H9 (cell line): ENCODE measurements at regions not wholly inside any gene's neighbourhood (a gene's known extent, or its start where the extent isn't known, plus 50 kb on each side); places are given as distances from the start of the nearest gene placed in this dataset.
A peak's percentile ranks its signal among the peaks of the same experiment; 100 is the strongest.

Experiments
- DNase-seq: peaks from one replicate; pipeline ENCODE4 v3.0.0-alpha.2; 2017
- H2AFZ ChIP-seq: one replicate; pipeline ENCODE4 v1.6.1; 2013; ENCODE audit warnings: mild to moderate bottlenecking, low read length, control low read depth, moderate library complexity
- H2AK5ac ChIP-seq: 2 replicates; pipeline ENCODE4 v1.6.1; 2013; ENCODE audit warnings: low read length, control low read depth, mixed read lengths; ENCODE audit not compliant: insufficient read length
- H2BK120ac ChIP-seq: one replicate; pipeline ENCODE4 v1.6.1; 2013; ENCODE audit warnings: low read depth, mild to moderate bottlenecking, low read length, control low read depth, inconsistent platforms; ENCODE audit not compliant: poor library complexity, severe bottlenecking
- H2BK12ac ChIP-seq: 2 replicates; pipeline ENCODE4 v1.6.1; 2013; ENCODE audit warnings: low read length, control low read depth, mixed read lengths, low read depth; ENCODE audit not compliant: insufficient read length
- H2BK15ac ChIP-seq: 2 replicates; pipeline ENCODE4 v1.6.1; 2013; ENCODE audit warnings: low read depth, low read length, control low read depth
- H2BK20ac ChIP-seq: one replicate; pipeline ENCODE4 v1.6.1; 2013; ENCODE audit warnings: low read depth, mild to moderate bottlenecking, low read length, control low read depth, inconsistent platforms; ENCODE audit not compliant: poor library complexity, severe bottlenecking
- H2BK5ac ChIP-seq: 2 replicates; pipeline ENCODE4 v1.6.1; 2013; ENCODE audit warnings: low read length, control low read depth, mixed read lengths; ENCODE audit not compliant: insufficient read length
- H3K14ac ChIP-seq: 2 replicates; pipeline ENCODE4 v1.6.1; 2013; ENCODE audit warnings: low read length, control low read depth; ENCODE audit not compliant: insufficient read depth
- H3K18ac ChIP-seq: 2 replicates; pipeline ENCODE4 v1.6.1; 2013; ENCODE audit warnings: low read depth, mild to moderate bottlenecking, mixed read lengths, low read length, control low read depth; ENCODE audit not compliant: insufficient read length
- H3K23ac ChIP-seq: 2 replicates; pipeline ENCODE4 v1.6.1; 2013; ENCODE audit warnings: low read length, control low read depth, mixed read lengths, low read depth; ENCODE audit not compliant: insufficient read length
- H3K23me2 ChIP-seq: 2 replicates; pipeline ENCODE4 v1.6.1; 2013; ENCODE audit warnings: low read depth, mild to moderate bottlenecking, mixed read lengths, low read length, control low read depth; ENCODE audit not compliant: insufficient read length, poor library complexity, severe bottlenecking
- H3K27ac ChIP-seq: 2 replicates; pipeline ENCODE4 v1.5.1; 2013; ENCODE audit warnings: low read length, control low read depth, mixed read lengths, low read depth; ENCODE audit not compliant: insufficient read length
- H3K27me3 ChIP-seq: 2 replicates; pipeline ENCODE4 v1.6.1; 2013; ENCODE audit warnings: low read length, control low read depth, inconsistent platforms; ENCODE audit not compliant: insufficient read depth
- H3K4ac ChIP-seq: 2 replicates; pipeline ENCODE4 v1.6.1; 2013; ENCODE audit warnings: low read depth, mild to moderate bottlenecking, control low read depth, inconsistent platforms, low read length, moderate library complexity
- H3K4me1 ChIP-seq: 2 replicates; pipeline ENCODE4 v1.6.1; 2013; ENCODE audit warnings: low read length, control low read depth, inconsistent platforms; ENCODE audit not compliant: insufficient read depth
- H3K4me2 ChIP-seq: 2 replicates; pipeline ENCODE4 v1.6.1; 2013; ENCODE audit warnings: low read length, control low read depth, mixed read lengths; ENCODE audit not compliant: insufficient read length, insufficient read depth
- H3K56ac ChIP-seq: 2 replicates; pipeline ENCODE4 v1.6.1; 2013; ENCODE audit warnings: low read depth, mild to moderate bottlenecking, mixed read lengths, low read length, control low read depth; ENCODE audit not compliant: insufficient read length
- H3K79me1 ChIP-seq: 2 replicates; pipeline ENCODE4 v1.6.1; 2013; ENCODE audit warnings: low read depth, mild to moderate bottlenecking, moderate library complexity, low read length, control low read depth, inconsistent platforms; ENCODE audit not compliant: insufficient read depth, poor library complexity, severe bottlenecking
- H3K79me2 ChIP-seq: 2 replicates; pipeline ENCODE4 v1.6.1; 2013; ENCODE audit warnings: low read length, control low read depth, inconsistent platforms; ENCODE audit not compliant: insufficient read depth
- H3K9ac ChIP-seq: 2 replicates; pipeline ENCODE4 v1.6.1; 2013; ENCODE audit warnings: low read length, control low read depth, mixed read lengths; ENCODE audit not compliant: insufficient read length; ENCODE audit errors: extremely low read depth
- H3K9me3 ChIP-seq: one replicate; pipeline ENCODE4 v1.6.1; 2013; ENCODE audit warnings: low read depth, low read length, inconsistent platforms; ENCODE audit not compliant: control insufficient read depth
- H3T11ph ChIP-seq: one replicate; pipeline ENCODE4 v1.6.1; 2013; ENCODE audit warnings: mild to moderate bottlenecking, low read length, control low read depth, inconsistent platforms
- H4K20me1 ChIP-seq: one replicate; pipeline ENCODE4 v1.6.1; 2013; ENCODE audit not compliant: control insufficient read depth, insufficient read length, insufficient read depth
- H4K5ac ChIP-seq: 2 replicates; pipeline ENCODE4 v1.6.1; 2013; ENCODE audit warnings: low read depth, mild to moderate bottlenecking, mixed read lengths, low read length, control low read depth; ENCODE audit not compliant: insufficient read length
- H4K8ac ChIP-seq: replicated peaks from 2 replicates; pipeline ENCODE4 v1.6.1; 2013; ENCODE audit warnings: low read length, control low read depth, mixed read lengths, low read depth; ENCODE audit not compliant: insufficient read length
- H4K91ac ChIP-seq: 2 replicates; pipeline ENCODE4 v1.6.1; 2013; ENCODE audit warnings: low read depth, mild to moderate bottlenecking, moderate library complexity, mixed read lengths, low read length, control low read depth; ENCODE audit not compliant: insufficient read length
- H3K27ac Mint-ChIP-seq, 3 experiments: 2 replicates in 2 of 3; 3 replicates in 1 of 3; pipeline ENCODE4 v1.8.0; 2020 to 2021; ENCODE audit warnings: mixed read lengths in 3 of 3, mild to moderate bottlenecking in 1 of 3, moderate library complexity in 1 of 3
- H3K27me3 Mint-ChIP-seq: 2 replicates; pipeline ENCODE4 v1.8.0; 2021; ENCODE audit warnings: low read depth, mild to moderate bottlenecking, moderate library complexity, mixed read lengths
- H3K36me3 Mint-ChIP-seq, 3 experiments: 2 replicates in 2 of 3; 3 replicates in 1 of 3; pipeline ENCODE4 v1.8.0; 2020 to 2021; ENCODE audit warnings: low read depth in 3 of 3, mixed read lengths in 3 of 3; ENCODE audit not compliant: insufficient read depth in 1 of 3
- H3K4me1 Mint-ChIP-seq, 2 experiments: 2 replicates each; pipeline ENCODE4 v1.8.0; 2020; ENCODE audit warnings: mixed read lengths in 2 of 2
- H3K4me3 Mint-ChIP-seq, 2 experiments: 2 replicates in 1 of 2; 3 replicates in 1 of 2; pipeline ENCODE4 v1.8.0; 2020 to 2021; ENCODE audit warnings: mild to moderate bottlenecking in 2 of 2, mixed read lengths in 2 of 2, moderate library complexity in 1 of 2
- H3K9me3 Mint-ChIP-seq, 2 experiments: 2 replicates in 1 of 2; 3 replicates in 1 of 2; pipeline ENCODE4 v1.8.0; 2020; ENCODE audit warnings: mild to moderate bottlenecking in 2 of 2, mixed read lengths in 2 of 2, moderate library complexity in 1 of 2
- WGBS: extraction: QIAGEN DNeasy Blood & Tissue Kit; methylation state at CpG from one replicate; pipeline ENCODE4 v1.1.7; 2013; ENCODE audit warnings: missing lambda C conversion rate, low lambda C conversion rate, mixed read lengths; ENCODE audit not compliant: insufficient read length; ENCODE audit errors: extremely low coverage; 5-methylcytosine and 5-hydroxymethylcytosine counted together
- TF ChIP-seq, protein P1 (sequence below): fragments of 200-600 bp; sonication (generic); conservative IDR thresholded peaks from 3 replicates; pipeline ENCODE4 v1.8.0; 2021; ENCODE audit warnings: antibody characterized with exemption, mild to moderate bottlenecking

DNA sequence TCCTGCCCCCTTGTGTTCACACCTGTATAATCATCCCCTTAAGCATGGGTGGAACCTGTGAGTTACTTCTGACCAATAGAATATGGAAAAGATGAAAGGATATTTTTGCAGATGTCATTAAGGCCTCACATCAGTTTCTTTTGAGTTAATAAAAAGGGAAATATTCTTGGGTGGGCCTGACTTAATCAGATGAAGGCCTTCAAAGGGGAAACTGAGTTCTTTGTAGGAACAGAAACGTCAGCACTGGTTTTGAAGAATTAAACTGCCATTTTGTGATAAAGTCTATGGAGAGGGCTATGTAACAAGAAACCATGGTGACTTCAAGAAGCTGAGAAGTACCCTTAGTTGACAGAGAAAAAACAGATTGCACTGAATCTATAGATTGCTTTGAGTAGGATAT, 168.7 kb upstream of the CNTNAP4 start:
- Histone ChIP-seq H2BK15ac (no peak overlapping the region), H2BK120ac (no peak overlapping the region), H3K9me3 (no peaks in the 10 kb centered on the region), H3K4ac (no peak overlapping the region), H3K27me3 (no peaks in the 10 kb centered on the region), H3T11ph (no peak overlapping the region), H2BK12ac (no peak overlapping the region), H4K5ac (no peak overlapping the region), H3K14ac (no peak overlapping the region), H3K27ac (no peak overlapping the region), H3K79me1 (no peaks in the 10 kb centered on the region), H2AK5ac (no peak overlapping the region), H3K4me1 (no peaks in the 10 kb centered on the region), H3K23ac (no peak overlapping the region), H4K8ac (no peak overlapping the region), H3K56ac (no peak overlapping the region), H4K20me1 (no peaks in the 10 kb centered on the region), H3K18ac (no peak overlapping the region), H3K79me2 (no peaks in the 10 kb centered on the region), H3K4me2 (no peak overlapping the region), H3K23me2 (no peaks in the 10 kb centered on the region), H4K91ac (no peak overlapping the region), H2BK5ac (no peak overlapping the region), H2BK20ac (no peak overlapping the region), H2AFZ (no peak overlapping the region), H3K9ac (no peak overlapping the region)
- Mint-ChIP-seq H3K4me3 (no peak overlapping the region), H3K4me1 (no peaks in the 10 kb centered on the region), H3K27me3 (peaks cover 2% of the 10 kb centered on the region), H3K36me3 (no peaks in the 10 kb centered on the region), H3K27ac (no peak overlapping the region; a peak in 1 of 7 replicates), H3K9me3 (peaks cover 2 to 5% of the 10 kb centered on the region in 2 experiments; a peak in 3 of 5 replicates)
- WGBS, result no CpG with 5 or more reads among the region's 1 CpG
- DNase-seq, result no peak
- TF ChIP-seq, protein P1, sequence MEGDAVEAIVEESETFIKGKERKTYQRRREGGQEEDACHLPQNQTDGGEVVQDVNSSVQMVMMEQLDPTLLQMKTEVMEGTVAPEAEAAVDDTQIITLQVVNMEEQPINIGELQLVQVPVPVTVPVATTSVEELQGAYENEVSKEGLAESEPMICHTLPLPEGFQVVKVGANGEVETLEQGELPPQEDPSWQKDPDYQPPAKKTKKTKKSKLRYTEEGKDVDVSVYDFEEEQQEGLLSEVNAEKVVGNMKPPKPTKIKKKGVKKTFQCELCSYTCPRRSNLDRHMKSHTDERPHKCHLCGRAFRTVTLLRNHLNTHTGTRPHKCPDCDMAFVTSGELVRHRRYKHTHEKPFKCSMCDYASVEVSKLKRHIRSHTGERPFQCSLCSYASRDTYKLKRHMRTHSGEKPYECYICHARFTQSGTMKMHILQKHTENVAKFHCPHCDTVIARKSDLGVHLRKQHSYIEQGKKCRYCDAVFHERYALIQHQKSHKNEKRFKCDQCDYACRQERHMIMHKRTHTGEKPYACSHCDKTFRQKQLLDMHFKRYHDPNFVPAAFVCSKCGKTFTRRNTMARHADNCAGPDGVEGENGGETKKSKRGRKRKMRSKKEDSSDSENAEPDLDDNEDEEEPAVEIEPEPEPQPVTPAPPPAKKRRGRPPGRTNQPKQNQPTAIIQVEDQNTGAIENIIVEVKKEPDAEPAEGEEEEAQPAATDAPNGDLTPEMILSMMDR, result peak; percentile 45; the same call in 1 of the 3 replicates
